Astrocyte of the cerebellum (primary cell): ENCODE measurements at regions not wholly inside any gene's neighbourhood (a gene's known extent, or its start where the extent isn't known, plus 50 kb on each side); places are given as distances from the start of the nearest gene placed in this dataset.

Experiments
- DNase-seq: peaks from one replicate; pipeline ENCODE4 v3.0.0-alpha.2; 2011; ENCODE audit warnings: low read depth
- H3K4me3 ChIP-seq: 2 replicates; pipeline ENCODE4 v1.5.1; 2011; ENCODE audit warnings: mild to moderate bottlenecking, low read depth, low read length, moderate library complexity
- in situ Hi-C: cut with HindIII; loops from 2 replicates; pipeline ENCODE4 v1.10.0; 2017; ENCODE audit warnings: low sequenced_read_pairs
- TF ChIP-seq, protein P1 (sequence below): IDR thresholded peaks from 2 replicates; pipeline ENCODE4 v1.5.1; 2012; ENCODE audit warnings: low read length, low read depth, moderate library complexity, mild to moderate bottlenecking; ENCODE audit errors: missing control alignments

DNA sequence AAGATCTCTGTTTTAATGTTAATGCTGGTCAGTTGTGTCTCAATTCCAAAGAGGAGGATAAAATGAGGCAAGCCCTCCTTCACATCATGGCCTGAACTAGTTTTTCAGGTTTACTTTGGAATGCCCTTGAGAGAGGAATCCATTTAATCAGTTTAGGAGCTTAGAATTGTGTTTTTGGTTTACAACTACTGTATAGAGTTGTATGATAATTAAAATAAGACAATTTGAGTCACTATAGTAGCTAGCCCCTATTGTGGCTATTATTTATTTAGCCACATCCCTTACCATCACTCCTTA is 107.8 kb upstream of the PRLR start:
- in situ Hi-C loops, result no loop called here
- no peak for DNase-seq
- H3K4me3 ChIP-seq, result no peak overlapping the region
- TF ChIP-seq, protein P1, sequence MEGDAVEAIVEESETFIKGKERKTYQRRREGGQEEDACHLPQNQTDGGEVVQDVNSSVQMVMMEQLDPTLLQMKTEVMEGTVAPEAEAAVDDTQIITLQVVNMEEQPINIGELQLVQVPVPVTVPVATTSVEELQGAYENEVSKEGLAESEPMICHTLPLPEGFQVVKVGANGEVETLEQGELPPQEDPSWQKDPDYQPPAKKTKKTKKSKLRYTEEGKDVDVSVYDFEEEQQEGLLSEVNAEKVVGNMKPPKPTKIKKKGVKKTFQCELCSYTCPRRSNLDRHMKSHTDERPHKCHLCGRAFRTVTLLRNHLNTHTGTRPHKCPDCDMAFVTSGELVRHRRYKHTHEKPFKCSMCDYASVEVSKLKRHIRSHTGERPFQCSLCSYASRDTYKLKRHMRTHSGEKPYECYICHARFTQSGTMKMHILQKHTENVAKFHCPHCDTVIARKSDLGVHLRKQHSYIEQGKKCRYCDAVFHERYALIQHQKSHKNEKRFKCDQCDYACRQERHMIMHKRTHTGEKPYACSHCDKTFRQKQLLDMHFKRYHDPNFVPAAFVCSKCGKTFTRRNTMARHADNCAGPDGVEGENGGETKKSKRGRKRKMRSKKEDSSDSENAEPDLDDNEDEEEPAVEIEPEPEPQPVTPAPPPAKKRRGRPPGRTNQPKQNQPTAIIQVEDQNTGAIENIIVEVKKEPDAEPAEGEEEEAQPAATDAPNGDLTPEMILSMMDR, result no peak

- TF ChIP-seq, protein P1, result no peak
- in situ Hi-C loops, result no loop called here
Observed at GRCh38 chr5:35337340-35338156, 107.3 kb upstream of the PRLR start.

DNA sequence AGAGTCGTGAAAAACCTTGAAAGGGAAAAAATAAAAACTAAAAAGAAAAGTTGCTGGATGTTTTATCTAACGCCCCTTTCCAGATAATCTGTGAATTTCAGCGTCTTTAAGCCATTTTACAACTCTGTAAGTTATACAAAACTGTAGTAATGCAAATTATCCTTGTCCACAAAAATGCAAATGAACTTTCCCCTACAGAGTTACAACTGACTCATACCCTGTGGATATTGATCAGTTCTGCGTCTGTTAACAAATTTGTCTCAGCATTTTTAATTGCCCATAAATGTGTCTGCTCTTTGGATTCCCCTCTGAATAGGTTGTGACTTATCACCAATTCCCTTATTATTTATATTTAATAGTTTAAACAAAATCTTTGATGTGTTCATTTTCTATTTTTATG is 105.9 kb upstream of the PRLR start:
- no peak overlapping the region for H3K4me3 ChIP-seq
- no peak for DNase-seq
- TF ChIP-seq, protein P1, result no peak
- in situ Hi-C loops, result no loop called here

More at GRCh38 chr5:35337340-35338156, 107.3 kb upstream of the PRLR start:
- DNase-seq, result no peak
- no peak overlapping the region for H3K4me3 ChIP-seq

GRCh38 chr5:35335752-35336151 is 105.5 kb upstream of the PRLR start:
- no peak for DNase-seq
- TF ChIP-seq, protein P1, result no peak
- in situ Hi-C loops, result no loop called here
- no peak overlapping the region for H3K4me3 ChIP-seq

GRCh38 chr5:35333366-35333765 is 103.1 kb upstream of the PRLR start:
- in situ Hi-C loops, result no loop called here

GRCh38 chr5:35331956-35332950 is 102.0 kb upstream of the PRLR start:
- DNase-seq, result no peak
- TF ChIP-seq, protein P1, result no peak

More at GRCh38 chr5:35333366-35333765, 103.1 kb upstream of the PRLR start:
- no peak overlapping the region for H3K4me3 ChIP-seq
- DNase-seq, result no peak
- TF ChIP-seq, protein P1, result no peak

More at GRCh38 chr5:35331956-35332950, 102.0 kb upstream of the PRLR start:
- in situ Hi-C loops, result no loop called here
- no peak overlapping the region for H3K4me3 ChIP-seq
